Keratinocyte (primary cell): ENCODE measurements at regions not wholly inside any gene's neighbourhood (a gene's known extent, or its start where the extent isn't known, plus 50 kb on each side); places are given as distances from the start of the nearest gene placed in this dataset.
"Not testable (repeated sequence)": the region's sequence is repeated elsewhere in the genome, so short reads cannot be mapped to it uniquely, and the experiment has no call there.

Experiments
- DNase-seq: peaks from one replicate; pipeline ENCODE4 v3.0.0-alpha.2; 2011; ENCODE audit warnings: low read depth, missing footprints, low spot score
- FAIRE-seq: peaks from 2 replicates; lab custom pipeline; 2011; peaks lifted over from hg19 to GRCh38; lab: Jason Lieb, UNC
- H2AFZ ChIP-seq: 2 replicates; pipeline ENCODE4 v1.6.0; 2012; ENCODE audit warnings: low read length, control low read depth, inconsistent platforms; ENCODE audit not compliant: control insufficient read depth
- H3K27ac ChIP-seq: 2 replicates; pipeline ENCODE4 v1.5.1; 2011; ENCODE audit warnings: low read length; ENCODE audit not compliant: control insufficient read depth, insufficient read depth
- H3K27me3 ChIP-seq: 3 replicates; pipeline ENCODE4 v1.6.0; 2011; ENCODE audit warnings: low read length; ENCODE audit not compliant: control insufficient read depth, insufficient read depth; ENCODE audit errors: extremely low read depth
- H3K36me3 ChIP-seq, 2 experiments: 2 replicates in 1 of 2; 3 replicates in 1 of 2; pipeline ENCODE4 v1.5.1; 2011; ENCODE audit warnings: low read length in 2 of 2, mild to moderate bottlenecking in 1 of 2; ENCODE audit not compliant: control insufficient read depth in 2 of 2, insufficient read depth in 2 of 2; ENCODE audit errors: extremely low read depth in 1 of 2
- H3K4me1 ChIP-seq: 3 replicates; pipeline ENCODE4 v1.5.1; 2011; ENCODE audit warnings: low read length; ENCODE audit not compliant: control insufficient read depth, insufficient read depth; ENCODE audit errors: extremely low read depth
- H3K4me2 ChIP-seq: 3 replicates; pipeline ENCODE4 v1.6.0; 2011; ENCODE audit warnings: low read depth, low read length; ENCODE audit not compliant: control insufficient read depth, insufficient read depth; ENCODE audit errors: extremely low read depth
- H3K4me3 ChIP-seq, 3 experiments: fragments of 200-600 bp in 1 of 3; sonication (generic) in 1 of 3; 2 replicates in 2 of 3; 3 replicates in 1 of 3; pipeline ENCODE4 v1.5.1; 2011 to 2016; ENCODE audit warnings: low read length in 3 of 3, mild to moderate bottlenecking in 3 of 3, control low read depth in 2 of 3, inconsistent platforms in 1 of 3, low read depth in 1 of 3, mixed read lengths in 1 of 3, mixed run types in 1 of 3, moderate library complexity in 1 of 3; ENCODE audit not compliant: control insufficient read depth in 2 of 3, insufficient read depth in 2 of 3; ENCODE audit errors: extremely low read depth in 1 of 3
- H3K79me2 ChIP-seq: 2 replicates; pipeline ENCODE4 v1.6.0; 2012; ENCODE audit warnings: low read length; ENCODE audit not compliant: control insufficient read depth, insufficient read depth
- H3K9ac ChIP-seq: 3 replicates; pipeline ENCODE4 v1.6.0; 2011; ENCODE audit warnings: low read length; ENCODE audit not compliant: control insufficient read depth, insufficient read depth; ENCODE audit errors: extremely low read depth
- H3K9me1 ChIP-seq: 3 replicates; pipeline ENCODE4 v1.6.0; 2011; ENCODE audit warnings: low read length; ENCODE audit not compliant: control insufficient read depth, insufficient read depth; ENCODE audit errors: extremely low read depth
- H3K9me3 ChIP-seq: 2 replicates; pipeline ENCODE4 v1.5.1; 2012; ENCODE audit warnings: low read depth, low read length; ENCODE audit not compliant: control insufficient read depth
- H4K20me1 ChIP-seq: 3 replicates; pipeline ENCODE4 v1.6.0; 2011; ENCODE audit warnings: low read length; ENCODE audit not compliant: control insufficient read depth, insufficient read depth; ENCODE audit errors: extremely low read depth
- EZH2 ChIP-seq: IDR thresholded peaks from one replicate; pipeline ENCODE4 v1.6.1; 2012; ENCODE audit warnings: inconsistent platforms, mild to moderate bottlenecking, low read length, moderate library complexity
- dilution Hi-C: fragments of 300-500 bp; cut with MboI; formaldehyde crosslinking; loops from one replicate; pipeline ENCODE4 v1.7.0; 2020; ENCODE audit warnings: low sequenced_read_pairs; ENCODE audit not compliant: extremely low pct_ligation_motif_present
- TF ChIP-seq, protein P1 (sequence below), 3 experiments: IDR thresholded peaks in 1 of 3; conservative IDR thresholded peaks in 1 of 3; optimal IDR thresholded peaks in 1 of 3; 2 replicates in 2 of 3; 3 replicates in 1 of 3; pipeline versions ENCODE3 to v1.5.1; 2011; ENCODE audit warnings: low read length in 3 of 3, mild to moderate bottlenecking in 3 of 3, moderate library complexity in 2 of 3, control low read depth in 1 of 3, inconsistent platforms in 1 of 3; ENCODE audit not compliant: insufficient read depth in 2 of 3; ENCODE audit errors: extremely low read depth in 1 of 3

DNA sequence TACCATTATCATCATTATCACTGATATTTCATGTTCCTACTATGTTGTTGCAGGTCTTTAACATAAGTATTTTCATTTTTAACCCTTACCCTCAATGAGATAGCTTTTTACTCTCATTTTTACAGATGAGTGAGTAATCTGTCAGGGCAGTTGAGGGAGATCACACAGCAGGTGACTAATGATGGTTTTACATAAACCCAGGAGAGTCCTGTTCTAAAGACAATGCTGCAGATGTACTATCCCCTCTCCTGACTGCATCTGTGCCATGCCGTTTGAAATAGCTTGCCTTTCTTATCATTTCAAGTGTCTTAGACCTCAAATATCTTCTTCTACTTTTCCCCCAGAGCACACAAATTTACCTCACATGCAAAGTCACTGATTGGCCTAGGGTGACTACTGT is 1552.1 kb upstream of the SEL1L start:
- no peaks in the 10 kb centered on the region for H3K79me2 ChIP-seq
- H3K9me1 ChIP-seq: no peaks in the 10 kb centered on the region
- TF ChIP-seq, protein P1, sequence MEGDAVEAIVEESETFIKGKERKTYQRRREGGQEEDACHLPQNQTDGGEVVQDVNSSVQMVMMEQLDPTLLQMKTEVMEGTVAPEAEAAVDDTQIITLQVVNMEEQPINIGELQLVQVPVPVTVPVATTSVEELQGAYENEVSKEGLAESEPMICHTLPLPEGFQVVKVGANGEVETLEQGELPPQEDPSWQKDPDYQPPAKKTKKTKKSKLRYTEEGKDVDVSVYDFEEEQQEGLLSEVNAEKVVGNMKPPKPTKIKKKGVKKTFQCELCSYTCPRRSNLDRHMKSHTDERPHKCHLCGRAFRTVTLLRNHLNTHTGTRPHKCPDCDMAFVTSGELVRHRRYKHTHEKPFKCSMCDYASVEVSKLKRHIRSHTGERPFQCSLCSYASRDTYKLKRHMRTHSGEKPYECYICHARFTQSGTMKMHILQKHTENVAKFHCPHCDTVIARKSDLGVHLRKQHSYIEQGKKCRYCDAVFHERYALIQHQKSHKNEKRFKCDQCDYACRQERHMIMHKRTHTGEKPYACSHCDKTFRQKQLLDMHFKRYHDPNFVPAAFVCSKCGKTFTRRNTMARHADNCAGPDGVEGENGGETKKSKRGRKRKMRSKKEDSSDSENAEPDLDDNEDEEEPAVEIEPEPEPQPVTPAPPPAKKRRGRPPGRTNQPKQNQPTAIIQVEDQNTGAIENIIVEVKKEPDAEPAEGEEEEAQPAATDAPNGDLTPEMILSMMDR (optimal IDR thresholded peaks at IDR 0.05 in 1 of 3, IDR thresholded peaks at IDR 0.05 in 1 of 3, conservative IDR thresholded peaks at IDR 0.05 in 1 of 3; ENCODE audit: extremely low read depth in 1 of 3, insufficient read depth in 2 of 3, low read length in 3 of 3): no peak
- no peak for TF ChIP-seq EZH2
- H3K4me3 ChIP-seq: no peak overlapping the region
- H3K4me2 ChIP-seq: no peak overlapping the region
- H3K9ac ChIP-seq: no peak overlapping the region
- H3K27ac ChIP-seq: no peak overlapping the region
- FAIRE-seq: no peak
- no peaks in the 10 kb centered on the region for H3K36me3 ChIP-seq
- H3K9me3 ChIP-seq: no peaks in the 10 kb centered on the region
- H2AFZ ChIP-seq: no peak overlapping the region
- dilution Hi-C loops: no loop called here
- H4K20me1 ChIP-seq: no peaks in the 10 kb centered on the region
- no peaks in the 10 kb centered on the region for H3K27me3 ChIP-seq
- DNase-seq: no peak
- no peaks in the 10 kb centered on the region for H3K4me1 ChIP-seq

DNA sequence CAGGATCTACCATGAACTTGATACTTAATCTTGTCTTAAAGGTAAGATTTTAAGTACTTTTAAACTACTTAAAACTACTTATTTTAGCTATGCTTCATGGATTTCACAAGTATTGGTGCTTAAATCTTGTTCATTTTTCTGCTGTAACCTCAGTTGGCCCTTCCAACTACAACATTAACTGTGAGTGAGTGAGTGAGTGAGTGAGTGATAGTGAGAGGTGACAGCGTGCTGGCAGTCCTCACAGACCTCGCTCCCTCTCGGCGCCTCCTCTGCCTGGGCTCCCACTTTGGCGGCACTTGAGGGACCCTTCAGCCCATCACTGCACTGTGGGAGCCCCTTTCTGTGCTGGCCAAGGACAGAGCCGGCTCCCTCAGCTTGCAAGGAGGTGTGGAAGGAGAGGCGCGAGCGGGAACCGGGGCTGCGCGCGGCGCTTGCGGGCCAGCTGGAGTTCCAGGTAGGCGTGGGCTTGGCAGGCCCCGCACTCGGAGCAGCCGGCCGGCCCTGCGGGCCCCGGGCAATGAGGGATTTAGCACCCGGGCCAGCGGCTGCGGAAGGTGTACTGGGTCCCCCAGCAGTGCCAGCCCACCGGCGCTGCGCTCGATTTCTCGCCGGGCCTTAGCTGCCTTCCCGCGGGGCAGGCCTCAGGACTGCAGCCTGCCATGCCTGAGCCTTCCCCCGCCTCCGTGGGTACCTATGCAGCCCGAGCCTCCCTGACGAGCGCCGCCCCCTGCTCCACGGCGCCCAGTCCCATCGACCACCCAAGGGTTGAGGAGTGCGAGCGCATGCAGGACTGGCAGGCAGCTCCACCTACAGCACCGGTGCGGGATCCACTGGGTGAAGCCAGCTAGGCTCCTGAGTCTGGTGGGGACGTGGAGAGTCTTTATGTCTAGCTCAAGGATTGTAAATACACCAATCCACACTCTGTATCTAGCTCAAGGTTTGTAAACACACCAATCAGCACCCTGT is 1558.6 kb upstream of the SEL1L start:
- H3K9me1 ChIP-seq, H4K20me1 ChIP-seq, H3K79me2 ChIP-seq, DNase-seq, FAIRE-seq, dilution Hi-C loops, H3K36me3 ChIP-seq, H3K4me3 ChIP-seq, H3K9me3 ChIP-seq, H3K4me1 ChIP-seq, H3K27ac ChIP-seq, H3K27me3 ChIP-seq, H3K4me2 ChIP-seq, H2AFZ ChIP-seq, H3K9ac ChIP-seq: not testable (repeated sequence)
